MM.1S (cell line): ENCODE measurements at regions not wholly inside any gene's neighbourhood (a gene's known extent, or its start where the extent isn't known, plus 50 kb on each side); places are given as distances from the start of the nearest gene placed in this dataset.

Experiments used
- CTCF ChIP-seq: fragments of 300-600 bp; sonication (generic); IDR thresholded peaks from 2 replicates; pipeline ENCODE4 v1.5.1; 2016; ENCODE audit warnings: antibody characterized with exemption, low read length, mixed read lengths
- EZH2 ChIP-seq: fragments of 300-600 bp; sonication (generic); optimal IDR thresholded peaks from 2 replicates; pipeline ENCODE3; 2017; ENCODE audit warnings: low read depth, mild to moderate bottlenecking, antibody characterized with exemption, low read length, mixed read lengths

GRCh38 chr11:80415580-80415979 is 974.8 kb upstream of the TENM4 start:
- TF ChIP-seq CTCF (no peak), EZH2 (no peak)
